GM12872 (cell line): ENCODE measurements at regions not wholly inside any gene's neighbourhood (a gene's known extent, or its start where the extent isn't known, plus 50 kb on each side); places are given as distances from the start of the nearest gene placed in this dataset.

Experiments
- TF ChIP-seq, protein P1 (sequence below): IDR thresholded peaks from 3 replicates; pipeline ENCODE4 v1.5.1; 2011; ENCODE audit warnings: low read depth, mild to moderate bottlenecking, low read length, moderate library complexity; ENCODE audit not compliant: insufficient read depth

DNA sequence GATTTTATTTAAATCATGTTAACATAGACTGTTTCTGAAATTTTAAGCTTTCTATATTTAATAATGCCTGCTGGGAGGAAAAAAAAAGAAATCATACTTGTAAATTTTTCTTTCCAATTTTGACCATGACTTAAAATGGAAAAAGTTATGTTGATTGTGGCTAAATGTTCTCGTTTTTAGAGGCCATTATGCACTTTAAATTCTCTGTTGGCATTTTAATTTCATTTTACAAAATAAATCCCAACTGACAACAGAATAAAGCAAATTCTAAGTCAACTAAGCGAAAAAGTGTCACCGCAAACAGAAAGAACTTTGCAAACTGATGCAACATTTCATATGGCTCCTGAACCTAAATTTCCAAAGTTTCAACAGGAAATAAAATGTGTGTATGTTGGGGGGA is 74.8 kb upstream of the G2E3 start:
- TF ChIP-seq, protein P1, sequence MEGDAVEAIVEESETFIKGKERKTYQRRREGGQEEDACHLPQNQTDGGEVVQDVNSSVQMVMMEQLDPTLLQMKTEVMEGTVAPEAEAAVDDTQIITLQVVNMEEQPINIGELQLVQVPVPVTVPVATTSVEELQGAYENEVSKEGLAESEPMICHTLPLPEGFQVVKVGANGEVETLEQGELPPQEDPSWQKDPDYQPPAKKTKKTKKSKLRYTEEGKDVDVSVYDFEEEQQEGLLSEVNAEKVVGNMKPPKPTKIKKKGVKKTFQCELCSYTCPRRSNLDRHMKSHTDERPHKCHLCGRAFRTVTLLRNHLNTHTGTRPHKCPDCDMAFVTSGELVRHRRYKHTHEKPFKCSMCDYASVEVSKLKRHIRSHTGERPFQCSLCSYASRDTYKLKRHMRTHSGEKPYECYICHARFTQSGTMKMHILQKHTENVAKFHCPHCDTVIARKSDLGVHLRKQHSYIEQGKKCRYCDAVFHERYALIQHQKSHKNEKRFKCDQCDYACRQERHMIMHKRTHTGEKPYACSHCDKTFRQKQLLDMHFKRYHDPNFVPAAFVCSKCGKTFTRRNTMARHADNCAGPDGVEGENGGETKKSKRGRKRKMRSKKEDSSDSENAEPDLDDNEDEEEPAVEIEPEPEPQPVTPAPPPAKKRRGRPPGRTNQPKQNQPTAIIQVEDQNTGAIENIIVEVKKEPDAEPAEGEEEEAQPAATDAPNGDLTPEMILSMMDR, result no peak

GRCh38 chr14:30484976-30485375 is 74.0 kb upstream of the G2E3 start:
- TF ChIP-seq, protein P1, result no peak

- TF ChIP-seq, protein P1, result no peak
Observed at GRCh38 chr14:30496852-30497251, 62.1 kb upstream of the G2E3 start.

DNA sequence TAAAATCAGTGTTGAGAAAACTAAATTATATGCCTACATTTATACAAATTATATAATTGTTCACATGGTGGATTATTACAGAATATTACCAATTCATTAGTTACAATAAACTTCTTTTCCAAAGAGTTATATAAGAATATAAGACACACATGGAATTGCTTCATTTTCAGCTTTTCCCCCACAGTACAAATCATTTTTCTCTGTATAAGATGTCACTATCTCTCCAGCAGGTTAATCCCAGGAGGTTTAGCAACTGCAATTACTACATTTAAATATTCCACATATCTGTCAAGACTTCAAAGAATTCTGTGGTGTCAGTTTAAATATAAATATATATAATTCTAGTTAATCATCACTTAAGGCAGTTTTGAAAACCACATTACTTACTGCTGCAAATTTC is 59.6 kb upstream of the G2E3 start:
- TF ChIP-seq, protein P1, result no peak

DNA sequence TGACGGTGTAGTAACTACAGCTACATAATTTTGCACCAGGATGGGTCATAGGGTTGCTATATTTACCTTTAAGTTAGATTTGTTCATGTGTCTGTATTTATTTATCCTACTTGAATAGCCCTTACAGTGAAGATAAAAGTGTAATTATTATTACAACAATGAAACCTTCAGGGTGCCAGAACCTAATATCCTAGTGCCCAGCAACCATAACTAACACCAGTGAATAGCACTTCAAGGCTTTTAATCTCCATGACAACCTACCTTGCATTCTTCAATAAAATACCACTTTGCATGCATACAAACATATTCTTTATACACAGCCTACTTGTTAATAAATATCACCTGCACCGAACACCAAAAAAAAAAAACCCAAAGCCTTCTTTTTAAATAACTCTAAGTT is 58.7 kb upstream of the G2E3 start:
- TF ChIP-seq, protein P1, result no peak

- TF ChIP-seq, protein P1, result no peak
Observed at GRCh38 chr14:30507209-30507608, 51.7 kb upstream of the G2E3 start.
